ENCODE measurements at regions not wholly inside any gene's neighbourhood (a gene's known extent, or its start where the extent isn't known, plus 50 kb on each side); places are given as distances from the start of the nearest gene placed in this dataset.

DNA sequence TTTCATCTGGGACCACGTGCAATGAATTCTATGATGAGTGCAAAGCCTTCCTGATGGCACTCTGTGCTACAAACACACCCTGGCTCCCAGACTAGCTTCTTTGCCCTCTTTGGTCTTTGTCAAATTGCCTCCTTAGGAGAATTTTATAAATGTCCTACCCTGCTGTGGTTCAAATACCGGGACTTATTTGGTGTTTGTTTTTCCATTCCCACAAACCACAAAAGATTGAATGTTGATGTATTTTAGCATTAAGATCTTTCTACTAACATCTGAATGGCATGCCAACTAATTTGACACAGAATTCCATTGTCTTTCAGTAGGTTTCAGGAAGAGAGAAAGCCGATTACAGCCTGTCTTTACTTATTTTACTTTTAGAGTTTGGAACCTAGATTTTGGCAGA lies 424.2 kb upstream of the SLC35B3 start:
- TF ChIP-seq, protein P1, sequence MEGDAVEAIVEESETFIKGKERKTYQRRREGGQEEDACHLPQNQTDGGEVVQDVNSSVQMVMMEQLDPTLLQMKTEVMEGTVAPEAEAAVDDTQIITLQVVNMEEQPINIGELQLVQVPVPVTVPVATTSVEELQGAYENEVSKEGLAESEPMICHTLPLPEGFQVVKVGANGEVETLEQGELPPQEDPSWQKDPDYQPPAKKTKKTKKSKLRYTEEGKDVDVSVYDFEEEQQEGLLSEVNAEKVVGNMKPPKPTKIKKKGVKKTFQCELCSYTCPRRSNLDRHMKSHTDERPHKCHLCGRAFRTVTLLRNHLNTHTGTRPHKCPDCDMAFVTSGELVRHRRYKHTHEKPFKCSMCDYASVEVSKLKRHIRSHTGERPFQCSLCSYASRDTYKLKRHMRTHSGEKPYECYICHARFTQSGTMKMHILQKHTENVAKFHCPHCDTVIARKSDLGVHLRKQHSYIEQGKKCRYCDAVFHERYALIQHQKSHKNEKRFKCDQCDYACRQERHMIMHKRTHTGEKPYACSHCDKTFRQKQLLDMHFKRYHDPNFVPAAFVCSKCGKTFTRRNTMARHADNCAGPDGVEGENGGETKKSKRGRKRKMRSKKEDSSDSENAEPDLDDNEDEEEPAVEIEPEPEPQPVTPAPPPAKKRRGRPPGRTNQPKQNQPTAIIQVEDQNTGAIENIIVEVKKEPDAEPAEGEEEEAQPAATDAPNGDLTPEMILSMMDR (conservative IDR thresholded peaks at IDR 0.05; ENCODE audit: low read depth, low read length) = no peak
- no peak for TF ChIP-seq NFE2L2 (IDR thresholded peaks at IDR 0.05; ENCODE audit: low read depth, low read length)
- TF ChIP-seq POLR2A (IDR thresholded peaks at IDR 0.05; ENCODE audit: low read depth, low read length) = no peak
- TF ChIP-seq USF2 (IDR thresholded peaks at IDR 0.05; ENCODE audit: low read depth, low read length) = no peak
- TF ChIP-seq ELK1 (IDR thresholded peaks at IDR 0.05; ENCODE audit: borderline replicate concordance, low read depth, low read length) = no peak
- no peak for TF ChIP-seq RFX5 (IDR thresholded peaks at IDR 0.05; ENCODE audit: low read depth, low read length)
- TF ChIP-seq SMC3 (IDR thresholded peaks at IDR 0.05; ENCODE audit: low read depth, low read length) = no peak
- no peak for TF ChIP-seq RAD21 (IDR thresholded peaks at IDR 0.05; ENCODE audit: low read length)
- TF ChIP-seq BHLHE40 (IDR thresholded peaks at IDR 0.05; ENCODE audit: low read depth, low read length) = no peak
